OCI-LY7 (cell line): ENCODE measurements at regions not wholly inside any gene's neighbourhood (a gene's known extent, or its start where the extent isn't known, plus 50 kb on each side); places are given as distances from the start of the nearest gene placed in this dataset.

Experiments used
- BruUV-seq: library from RNA; stranded (reverse); fragments of 400-500 nt; replicated peaks from 2 replicates; lab custom pipeline; 2021; lab: Mats Ljungman, UMichigan
- CTCF ChIA-PET: fragments of 300-600 bp; sonication (Branson Sonifier 250); formaldehyde crosslinking; loops from one replicate; lab custom pipeline; 2022; ENCODE audit warnings: antibody characterized with exemption; ENCODE audit not compliant: unreplicated experiment; lab: Charles Lee
- POLR2A ChIA-PET: fragments of 300-600 bp; sonication (Branson Sonifier 250); formaldehyde crosslinking; loops from one replicate; lab custom pipeline; 2022; ENCODE audit warnings: antibody characterized with exemption; lab: Charles Lee
- DNase-seq: peaks from one replicate; pipeline ENCODE4 v3.0.0-alpha.2; 2015; ENCODE audit warnings: low spot score
- H2AFZ ChIP-seq: fragments of 200-600 bp; sonication (generic), shearing (Covaris generic); 2 replicates; pipeline ENCODE4 v1.6.1; 2014; ENCODE audit warnings: mild to moderate bottlenecking, antibody characterized with exemption, low read length, moderate library complexity
- H3K27ac ChIP-seq: fragments of 200-600 bp; sonication (generic); 2 replicates; pipeline ENCODE4 v1.5.1; 2014; ENCODE audit warnings: mixed run types, low read depth, mild to moderate bottlenecking, moderate library complexity, low read length, inconsistent platforms; ENCODE audit not compliant: poor library complexity, severe bottlenecking
- H3K36me3 ChIP-seq: fragments of 200-600 bp; sonication (generic); 2 replicates; pipeline ENCODE4 v1.6.1; 2014; ENCODE audit warnings: mild to moderate bottlenecking, antibody characterized with exemption, low read length, moderate library complexity, mixed read lengths; ENCODE audit not compliant: insufficient read depth
- H3K4me1 ChIP-seq: fragments of 200-600 bp; sonication (generic); 2 replicates; pipeline ENCODE4 v1.5.1; 2014; ENCODE audit warnings: mild to moderate bottlenecking, low read length; ENCODE audit not compliant: insufficient read depth, poor library complexity, severe bottlenecking
- H3K4me2 ChIP-seq: fragments of 200-600 bp; sonication (generic); 2 replicates; pipeline ENCODE4 v1.6.1; 2014; ENCODE audit warnings: mild to moderate bottlenecking, low read length
- H3K4me3 ChIP-seq: fragments of 200-600 bp; sonication (generic); 2 replicates; pipeline ENCODE4 v1.5.1; 2014; ENCODE audit warnings: mild to moderate bottlenecking, low read depth, low read length; ENCODE audit not compliant: poor library complexity, severe bottlenecking
- H3K79me2 ChIP-seq: fragments of 200-600 bp; sonication (generic); 2 replicates; pipeline ENCODE4 v1.6.1; 2016; ENCODE audit warnings: low read depth, mild to moderate bottlenecking, low read length, moderate library complexity, mixed read lengths; ENCODE audit not compliant: insufficient read depth
- H3K9me2 ChIP-seq: fragments of 200-600 bp; sonication (generic); 2 replicates; pipeline ENCODE4 v1.6.1; 2016; ENCODE audit warnings: mild to moderate bottlenecking, low read length, mixed read lengths; ENCODE audit not compliant: insufficient read depth
- H3K9me3 ChIP-seq: fragments of 200-600 bp; sonication (generic); 2 replicates; pipeline ENCODE4 v1.6.1; 2014; ENCODE audit warnings: mild to moderate bottlenecking, mixed run types, low read length, mixed read lengths
- H4K20me1 ChIP-seq: fragments of 200-600 bp; sonication (generic); 2 replicates; pipeline ENCODE4 v1.6.1; 2014; ENCODE audit warnings: mild to moderate bottlenecking, antibody characterized with exemption, low read length, moderate library complexity, mixed read lengths; ENCODE audit not compliant: insufficient read depth
- EZH2phosphoT487 ChIP-seq: fragments of 200-600 bp; sonication (generic); IDR thresholded peaks from 2 replicates; pipeline ENCODE4 v1.6.1; 2018; ENCODE audit warnings: low read depth, borderline replicate concordance, mild to moderate bottlenecking, mixed run types, antibody characterized with exemption, low read length, moderate library complexity, mixed read lengths
- intact Hi-C: fragments of 100-400 bp; cut with micrococcal nuclease; formaldehyde crosslinking; loops from one replicate; pipeline ENCODE4 v1.10.0; 2022; ENCODE audit not compliant: unreplicated experiment
- TF ChIP-seq, protein P1 (sequence below): fragments of 200-600 bp; sonication (generic); conservative IDR thresholded peaks from 2 replicates; pipeline ENCODE4 v1.5.1; 2014; ENCODE audit warnings: mild to moderate bottlenecking, antibody characterized with exemption, low read length, moderate library complexity, mixed read lengths

DNA sequence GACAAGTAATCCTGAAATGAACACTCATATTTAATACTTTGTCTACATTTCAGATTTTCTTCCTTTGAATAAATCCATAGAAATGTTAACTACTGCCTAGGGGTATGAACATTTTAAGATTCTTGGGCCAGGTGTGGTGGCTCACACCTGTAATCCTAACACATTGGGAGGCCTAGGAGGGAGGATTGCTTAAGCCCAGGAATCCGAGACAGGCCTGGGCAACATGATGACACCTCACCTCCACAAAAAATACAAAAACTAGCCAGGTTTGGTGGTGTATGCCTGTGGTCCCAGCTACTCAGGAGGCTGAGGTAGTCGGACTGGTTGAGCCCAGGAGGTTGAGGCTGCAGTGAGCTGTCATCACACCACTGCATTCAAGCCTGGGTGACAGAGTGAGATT lies 73.9 kb upstream of the PIAS1 start:
- Histone ChIP-seq H3K4me2 (no peak overlapping the region), H2AFZ (no peak overlapping the region)
- no TSS peak for BruUV-seq

DNA sequence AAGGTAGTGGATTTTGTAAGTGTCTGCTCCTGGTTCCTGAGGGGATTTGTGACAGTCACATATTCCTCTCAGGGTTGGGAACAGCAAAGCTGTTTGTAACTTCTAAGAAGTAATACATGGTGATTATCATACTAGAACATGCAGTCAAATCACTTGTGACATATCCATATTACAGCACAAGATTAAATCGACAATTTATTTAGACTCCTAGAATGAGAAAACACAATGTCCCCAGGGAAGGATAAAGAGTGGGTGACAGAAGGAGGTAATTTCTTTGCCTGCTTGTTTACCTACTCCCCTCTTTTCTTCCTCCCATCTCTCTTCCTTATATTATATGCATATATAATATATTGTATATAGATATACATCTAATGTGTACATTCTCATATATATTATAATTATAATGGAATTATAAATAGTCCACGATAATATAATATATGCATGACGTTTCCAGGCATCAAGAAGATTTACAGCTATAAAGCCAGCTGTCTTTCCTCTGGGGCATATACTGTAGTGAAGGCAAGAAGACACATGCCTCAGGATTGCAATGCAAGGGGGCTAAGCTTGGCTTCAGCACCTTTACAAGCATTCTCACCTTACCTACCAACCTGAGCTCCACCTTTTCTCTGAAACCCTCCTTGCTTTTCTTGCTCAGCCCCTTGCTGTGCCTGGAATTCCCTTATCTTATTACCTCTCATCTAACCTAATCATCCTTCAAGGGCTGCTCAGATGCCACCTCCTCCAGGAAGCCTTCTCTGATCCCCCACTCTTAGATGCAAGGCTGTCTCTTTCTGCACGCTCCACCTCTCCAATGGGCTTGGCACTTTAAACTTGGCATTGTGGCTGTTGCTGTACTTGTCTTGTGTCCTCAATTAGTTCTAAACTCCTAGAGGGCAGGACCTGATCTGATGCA lies 73.1 kb upstream of the PIAS1 start:
- Histone ChIP-seq H3K9me3 (no peaks in the 10 kb centered on the region), H3K27ac (no peak overlapping the region), H2AFZ (no peak overlapping the region), H3K4me3 (no peak overlapping the region), H3K9me2 (no peaks in the 10 kb centered on the region), H3K36me3 (no peaks in the 10 kb centered on the region), H4K20me1 (no peaks in the 10 kb centered on the region), H3K4me1 (no peaks in the 10 kb centered on the region), H3K4me2 (no peak overlapping the region), H3K79me2 (no peaks in the 10 kb centered on the region)
- CTCF ChIA-PET = no interaction called here
- TF ChIP-seq, protein P1, sequence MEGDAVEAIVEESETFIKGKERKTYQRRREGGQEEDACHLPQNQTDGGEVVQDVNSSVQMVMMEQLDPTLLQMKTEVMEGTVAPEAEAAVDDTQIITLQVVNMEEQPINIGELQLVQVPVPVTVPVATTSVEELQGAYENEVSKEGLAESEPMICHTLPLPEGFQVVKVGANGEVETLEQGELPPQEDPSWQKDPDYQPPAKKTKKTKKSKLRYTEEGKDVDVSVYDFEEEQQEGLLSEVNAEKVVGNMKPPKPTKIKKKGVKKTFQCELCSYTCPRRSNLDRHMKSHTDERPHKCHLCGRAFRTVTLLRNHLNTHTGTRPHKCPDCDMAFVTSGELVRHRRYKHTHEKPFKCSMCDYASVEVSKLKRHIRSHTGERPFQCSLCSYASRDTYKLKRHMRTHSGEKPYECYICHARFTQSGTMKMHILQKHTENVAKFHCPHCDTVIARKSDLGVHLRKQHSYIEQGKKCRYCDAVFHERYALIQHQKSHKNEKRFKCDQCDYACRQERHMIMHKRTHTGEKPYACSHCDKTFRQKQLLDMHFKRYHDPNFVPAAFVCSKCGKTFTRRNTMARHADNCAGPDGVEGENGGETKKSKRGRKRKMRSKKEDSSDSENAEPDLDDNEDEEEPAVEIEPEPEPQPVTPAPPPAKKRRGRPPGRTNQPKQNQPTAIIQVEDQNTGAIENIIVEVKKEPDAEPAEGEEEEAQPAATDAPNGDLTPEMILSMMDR = no peak
- TF ChIP-seq EZH2phosphoT487 = no peak
- DNase-seq = no peak
- BruUV-seq = no TSS peak
- intact Hi-C loops = no loop called here
- POLR2A ChIA-PET = no interaction called here

More for the DNA sequence above, 73.9 kb upstream of the PIAS1 start:
- no peak for DNase-seq
- no peak overlapping the region for H3K4me3 ChIP-seq
- ChIA-PET CTCF (no interaction called here), POLR2A (no interaction called here)
- no peaks in the 10 kb centered on the region for H3K4me1 ChIP-seq
- TF ChIP-seq, protein P1 = no peak
- TF ChIP-seq EZH2phosphoT487 = no peak
- no peaks in the 10 kb centered on the region for H3K9me2 ChIP-seq
- no peaks in the 10 kb centered on the region for H3K79me2 ChIP-seq
- no peaks in the 10 kb centered on the region for H3K36me3 ChIP-seq
- intact Hi-C loops = no loop called here
- no peak overlapping the region for H3K27ac ChIP-seq
- no peaks in the 10 kb centered on the region for H4K20me1 ChIP-seq
- no peaks in the 10 kb centered on the region for H3K9me3 ChIP-seq

DNA sequence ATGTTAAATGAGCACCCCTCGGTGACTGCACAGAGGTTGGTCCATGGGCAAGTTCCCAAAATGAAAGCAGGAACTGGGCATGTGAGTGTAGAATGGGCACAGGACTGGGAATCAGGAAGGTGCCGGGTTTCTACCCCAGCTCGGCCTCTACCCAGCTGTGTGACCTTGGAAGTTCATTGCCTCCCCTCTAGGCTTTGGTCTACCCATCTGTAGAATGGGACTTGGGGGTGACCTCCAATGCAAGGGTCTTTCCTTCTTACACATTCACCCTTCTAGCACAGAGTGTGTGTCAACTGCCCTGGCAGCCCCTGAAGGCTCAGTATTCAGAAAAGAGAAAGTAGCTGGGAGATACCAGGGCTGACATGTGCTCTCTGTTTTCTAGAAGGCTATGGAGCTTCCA lies 72.3 kb upstream of the PIAS1 start:
- no peak for DNase-seq
- H3K27ac ChIP-seq = no peak overlapping the region
- CTCF ChIA-PET = no interaction called here
- H3K9me3 ChIP-seq = no peaks in the 10 kb centered on the region
- H3K9me2 ChIP-seq = no peaks in the 10 kb centered on the region
- H3K4me3 ChIP-seq = no peak overlapping the region
- no peak overlapping the region for H2AFZ ChIP-seq
- H3K36me3 ChIP-seq = no peaks in the 10 kb centered on the region
- POLR2A ChIA-PET = no interaction called here
- no peaks in the 10 kb centered on the region for H3K4me1 ChIP-seq
- H3K4me2 ChIP-seq = no peak overlapping the region
- BruUV-seq = no TSS peak
- TF ChIP-seq EZH2phosphoT487 = no peak
- TF ChIP-seq, protein P1 = no peak
- H3K79me2 ChIP-seq = no peaks in the 10 kb centered on the region
- H4K20me1 ChIP-seq = no peaks in the 10 kb centered on the region
- intact Hi-C loops = no loop called here
